ENCODE measurements at regions not wholly inside any gene's neighbourhood (a gene's known extent, or its start where the extent isn't known, plus 50 kb on each side); places are given as distances from the start of the nearest gene placed in this dataset.

DNA sequence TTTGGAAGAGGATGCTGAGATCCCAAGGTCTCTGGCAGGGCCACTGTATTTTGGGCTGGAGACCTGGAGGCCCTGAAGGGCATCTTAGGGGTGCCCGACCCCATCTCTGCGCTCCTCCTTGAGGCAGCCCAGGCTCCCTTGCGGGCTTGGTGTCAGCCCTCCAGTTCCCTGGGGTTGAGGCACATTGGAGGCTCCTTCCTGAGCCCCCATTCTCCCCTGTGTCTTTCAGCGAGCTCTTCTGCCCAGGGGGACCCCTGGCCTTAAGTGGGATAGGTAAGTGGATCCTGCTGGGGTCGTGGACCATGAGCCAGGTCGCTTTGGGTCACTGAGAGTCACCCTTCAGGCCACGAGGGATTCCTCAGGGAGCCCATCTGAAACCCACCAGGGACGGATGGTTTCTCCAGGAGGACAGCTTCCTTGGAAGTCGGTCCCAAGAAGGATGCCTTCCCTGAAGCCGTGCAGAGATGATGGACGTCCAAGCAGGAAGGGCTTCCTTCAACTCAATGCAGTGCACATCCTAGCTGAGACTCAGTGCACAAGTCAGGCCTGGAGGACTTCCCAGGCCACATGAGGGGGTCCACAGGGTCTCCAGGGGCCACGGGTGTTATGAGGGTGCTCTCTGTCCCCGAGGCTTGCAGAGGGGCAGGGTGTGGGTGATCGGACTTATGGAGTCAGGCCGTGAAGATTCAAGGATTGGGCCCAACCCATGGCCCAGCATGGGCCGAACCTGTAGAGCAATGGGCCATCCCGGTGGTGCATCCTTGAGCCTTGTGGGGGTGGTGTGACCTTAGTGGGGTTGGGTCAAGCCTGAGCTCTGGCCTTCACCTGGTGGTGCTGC lies 224.3 kb downstream of the SNRPN start:
- no peaks in the 10 kb centered on the region for H3K79me1 ChIP-seq (replicated peaks; ENCODE audit: low read length, poor library complexity, severe bottlenecking)
- H3K4me2 ChIP-seq (ENCODE audit: low read length, poor library complexity, severe bottlenecking): no peak overlapping the region
- H3K4ac ChIP-seq (ENCODE audit: low read depth in 1 of 2, low read length in 2 of 2): no peak overlapping the region
- H2AK5ac ChIP-seq (ENCODE audit: low read length, severe bottlenecking): no peak overlapping the region
- no peak overlapping the region for H2BK120ac ChIP-seq (ENCODE audit: low read depth, low read length)
- H3K27ac ChIP-seq (ENCODE audit: low read length, poor library complexity, severe bottlenecking): no peak overlapping the region
- H2BK15ac ChIP-seq (ENCODE audit: low read depth, poor library complexity, severe bottlenecking): no peak overlapping the region
- no peak overlapping the region for H3K18ac ChIP-seq (ENCODE audit: low read depth in 1 of 2, low read length in 2 of 2)
- no peak overlapping the region for H2BK12ac ChIP-seq (ENCODE audit: low read length in 2 of 2)
- no peaks in the 10 kb centered on the region for H3K4me1 ChIP-seq (ENCODE audit: control insufficient read depth, insufficient read depth, low read depth, low read length)
- no peak overlapping the region for H3K14ac ChIP-seq (ENCODE audit: low read length in 2 of 2)
- H2AFZ ChIP-seq (ENCODE audit: low read depth, low read length): no peak overlapping the region
- H3K4me3 ChIP-seq (ENCODE audit: insufficient read depth in 1 of 2, low read depth in 1 of 2, low read length in 2 of 2): no peak overlapping the region
- H2BK5ac ChIP-seq (ENCODE audit: low read depth, low read length, poor library complexity, severe bottlenecking): no peak overlapping the region
- H3K36me3 ChIP-seq (ENCODE audit: control insufficient read depth in 1 of 2, insufficient read depth in 2 of 2, low read depth in 1 of 2, low read length in 2 of 2): no peaks in the 10 kb centered on the region
- no peaks in the 10 kb centered on the region for H3K27me3 ChIP-seq (ENCODE audit: control insufficient read depth in 1 of 2, insufficient read depth in 1 of 2, low read length in 2 of 2)
- DNase-seq: no peak
- WGBS: 73% methylated on average over 17 of the region's 17 CpGs
- no peak overlapping the region for H4K8ac ChIP-seq (ENCODE audit: low read length)
- no peak overlapping the region for H3K9ac ChIP-seq (ENCODE audit: low read length)
- no peak overlapping the region for H3K23ac ChIP-seq (ENCODE audit: low read length in 2 of 2)
- peaks cover 7% of the 10 kb centered on the region for H3K9me3 ChIP-seq (ENCODE audit: control insufficient read depth, low read length)
- H4K91ac ChIP-seq (ENCODE audit: low read length): no peak overlapping the region

DNA sequence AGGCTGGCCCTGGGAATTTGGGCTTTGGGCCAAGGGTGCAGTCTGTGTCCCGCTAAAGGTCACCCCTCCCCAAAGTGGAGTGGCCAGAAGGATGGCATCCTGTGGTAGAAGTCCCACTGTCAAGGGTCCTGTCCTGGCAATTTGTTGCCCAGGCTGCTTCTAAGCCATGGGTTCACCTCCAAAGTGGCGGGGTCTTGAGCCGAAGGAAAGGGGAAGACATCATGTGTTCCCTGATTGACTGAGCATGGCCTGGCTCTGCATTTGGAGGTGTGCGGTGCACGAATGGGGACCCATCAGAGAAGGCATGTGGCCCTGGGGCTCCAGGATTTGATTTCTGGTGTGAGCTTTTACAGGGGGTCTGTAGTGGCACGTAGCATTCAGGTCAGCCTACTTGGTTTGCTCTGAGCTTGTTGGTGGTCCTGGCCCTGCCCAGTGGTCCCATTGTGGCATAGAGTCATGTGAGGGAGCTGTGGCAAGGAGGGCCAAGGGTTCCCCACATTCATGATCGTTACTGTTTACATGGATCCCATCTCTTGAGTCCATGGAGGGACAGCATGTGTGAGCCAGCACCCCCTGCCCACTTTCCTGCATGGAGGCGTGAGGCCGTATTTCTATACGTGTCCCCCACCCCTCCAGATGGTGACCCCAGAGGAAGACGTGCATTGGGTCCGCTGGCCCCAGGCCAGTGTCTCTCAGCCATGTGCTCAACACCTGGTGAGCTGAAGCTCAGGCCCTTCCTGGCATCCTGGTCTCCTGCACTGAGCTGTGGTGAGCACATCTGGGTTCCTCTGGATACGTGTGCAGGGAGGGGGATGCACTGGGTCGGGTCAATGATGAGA lies 225.1 kb downstream of the SNRPN start:
- H2BK15ac ChIP-seq (ENCODE audit: low read depth, poor library complexity, severe bottlenecking): no peak overlapping the region
- H3K27me3 ChIP-seq (ENCODE audit: control insufficient read depth in 1 of 2, insufficient read depth in 1 of 2, low read length in 2 of 2): no peaks in the 10 kb centered on the region
- WGBS: 80% methylated on average over 14 of the region's 14 CpGs

DNA sequence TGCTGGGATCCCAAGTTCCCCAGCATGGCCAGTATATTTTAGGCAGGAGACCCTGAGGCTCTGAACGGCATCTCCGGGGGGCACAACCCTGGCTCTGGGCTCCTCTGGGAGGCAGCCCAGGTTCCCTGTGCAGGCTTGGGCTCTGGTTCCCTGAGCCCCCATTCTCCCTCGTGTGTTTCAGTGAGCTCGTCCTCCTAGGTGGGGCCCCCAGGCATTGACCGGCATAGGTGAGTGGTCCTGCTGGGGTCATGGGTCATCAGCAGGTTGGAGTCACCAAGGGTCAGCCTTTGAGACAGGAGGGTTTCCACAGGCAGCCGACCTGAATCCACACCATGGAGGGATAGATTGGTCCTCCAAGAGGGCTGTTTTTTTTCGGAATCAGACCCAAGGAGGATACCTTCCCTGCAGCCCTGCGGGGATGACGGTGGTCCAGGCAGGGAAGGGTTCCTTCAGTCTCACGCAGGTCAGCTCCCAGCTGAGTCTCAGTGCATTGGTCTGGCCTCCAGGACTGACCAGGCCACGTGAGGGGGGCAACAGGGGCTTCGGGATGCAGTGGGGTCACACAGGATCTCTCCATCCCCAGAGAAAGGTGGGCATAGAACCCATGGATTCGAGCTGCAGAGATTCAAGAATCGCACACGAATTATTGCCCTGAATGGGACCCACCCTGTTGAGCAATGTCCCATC lies 226.0 kb downstream of the SNRPN start:
- Histone ChIP-seq H4K91ac (ENCODE audit: low read length) (no peak overlapping the region), H3K79me1 (replicated peaks; ENCODE audit: low read length, poor library complexity, severe bottlenecking) (no peaks in the 10 kb centered on the region), H3K4me3 (ENCODE audit: insufficient read depth in 1 of 2, low read depth in 1 of 2, low read length in 2 of 2) (no peak overlapping the region), H2BK15ac (ENCODE audit: low read depth, poor library complexity, severe bottlenecking) (no peak overlapping the region), H3K23ac (ENCODE audit: low read length in 2 of 2) (no peak overlapping the region), H3K9me3 (ENCODE audit: control insufficient read depth, low read length) (peaks cover 7% of the 10 kb centered on the region), H3K4me2 (ENCODE audit: low read length, poor library complexity, severe bottlenecking) (no peak overlapping the region), H2AK5ac (ENCODE audit: low read length, severe bottlenecking) (no peak overlapping the region), H4K8ac (ENCODE audit: low read length) (no peak overlapping the region), H3K18ac (ENCODE audit: low read depth in 1 of 2, low read length in 2 of 2) (no peak overlapping the region), H3K4me1 (ENCODE audit: control insufficient read depth, insufficient read depth, low read depth, low read length) (no peaks in the 10 kb centered on the region), H3K27me3 (ENCODE audit: control insufficient read depth in 1 of 2, insufficient read depth in 1 of 2, low read length in 2 of 2) (no peaks in the 10 kb centered on the region), H3K14ac (ENCODE audit: low read length in 2 of 2) (no peak overlapping the region), H3K27ac (ENCODE audit: low read length, poor library complexity, severe bottlenecking) (no peak overlapping the region), H2BK120ac (ENCODE audit: low read depth, low read length) (no peak overlapping the region), H3K36me3 (ENCODE audit: control insufficient read depth in 1 of 2, insufficient read depth in 2 of 2, low read depth in 1 of 2, low read length in 2 of 2) (no peaks in the 10 kb centered on the region), H2BK12ac (ENCODE audit: low read length in 2 of 2) (no peak overlapping the region), H3K4ac (ENCODE audit: low read depth in 1 of 2, low read length in 2 of 2) (no peak overlapping the region), H2BK5ac (ENCODE audit: low read depth, low read length, poor library complexity, severe bottlenecking) (no peak overlapping the region), H3K9ac (ENCODE audit: low read length) (no peak overlapping the region), H2AFZ (ENCODE audit: low read depth, low read length) (no peak overlapping the region)
- DNase-seq: no peak
- WGBS: 72% methylated on average over 15 of the region's 15 CpGs

More for the DNA sequence above, 225.1 kb downstream of the SNRPN start:
- Histone ChIP-seq H2AK5ac (ENCODE audit: low read length, severe bottlenecking) (no peak overlapping the region), H4K8ac (ENCODE audit: low read length) (no peak overlapping the region), H4K91ac (ENCODE audit: low read length) (no peak overlapping the region), H2BK120ac (ENCODE audit: low read depth, low read length) (no peak overlapping the region), H3K9me3 (ENCODE audit: control insufficient read depth, low read length) (peaks cover 7% of the 10 kb centered on the region), H3K9ac (ENCODE audit: low read length) (no peak overlapping the region), H3K23ac (ENCODE audit: low read length in 2 of 2) (no peak overlapping the region), H3K4me3 (ENCODE audit: insufficient read depth in 1 of 2, low read depth in 1 of 2, low read length in 2 of 2) (no peak overlapping the region), H3K27ac (ENCODE audit: low read length, poor library complexity, severe bottlenecking) (no peak overlapping the region), H2BK12ac (ENCODE audit: low read length in 2 of 2) (no peak overlapping the region), H2AFZ (ENCODE audit: low read depth, low read length) (no peak overlapping the region), H2BK5ac (ENCODE audit: low read depth, low read length, poor library complexity, severe bottlenecking) (no peak overlapping the region), H3K14ac (ENCODE audit: low read length in 2 of 2) (no peak overlapping the region), H3K4me2 (ENCODE audit: low read length, poor library complexity, severe bottlenecking) (no peak overlapping the region), H3K18ac (ENCODE audit: low read depth in 1 of 2, low read length in 2 of 2) (no peak overlapping the region), H3K4me1 (ENCODE audit: control insufficient read depth, insufficient read depth, low read depth, low read length) (no peaks in the 10 kb centered on the region), H3K79me1 (replicated peaks; ENCODE audit: low read length, poor library complexity, severe bottlenecking) (no peaks in the 10 kb centered on the region), H3K4ac (ENCODE audit: low read depth in 1 of 2, low read length in 2 of 2) (no peak overlapping the region), H3K36me3 (ENCODE audit: control insufficient read depth in 1 of 2, insufficient read depth in 2 of 2, low read depth in 1 of 2, low read length in 2 of 2) (no peaks in the 10 kb centered on the region)
- no peak for DNase-seq
